SK-N-SH (cell line): ENCODE measurements at regions not wholly inside any gene's neighbourhood (a gene's known extent, or its start where the extent isn't known, plus 50 kb on each side); places are given as distances from the start of the nearest gene placed in this dataset.
A peak's percentile ranks its signal among the peaks of the same experiment; 100 is the strongest.

Source experiments
- CTCF ChIA-PET: fragments of 300-600, 350-600 bp; formaldehyde crosslinking; extraction: SDS; loops from one replicate; lab custom pipeline; 2021; lab: Yijun Ruan, JAX
- POLR2A ChIA-PET: fragments of 350-600 bp; sonication (Branson Sonifier 250); formaldehyde crosslinking; extraction: SDS; loops from one replicate; lab custom pipeline; 2020; ENCODE audit warnings: antibody characterized with exemption, inconsistent platforms; lab: Yijun Ruan, JAX
- DNase-seq: peaks from one replicate; pipeline ENCODE4 v3.0.0; 2012
- H2AFZ ChIP-seq: fragments of 200-600 bp; sonication (generic); 2 replicates; pipeline ENCODE4 v1.8.1; 2016; ENCODE audit warnings: antibody characterized with exemption, mild to moderate bottlenecking, low read depth
- H3F3A ChIP-seq: fragments of 200-600 bp; sonication (generic); replicated peaks from 2 replicates; pipeline ENCODE3; 2016; ENCODE audit warnings: antibody characterized with exemption, mild to moderate bottlenecking; ENCODE audit not compliant: insufficient read depth
- H3K27ac ChIP-seq, 2 experiments: fragments of 200-500 bp in 1 of 2; fragments of 200-600 bp in 1 of 2; sonication (Bioruptor generic) in 1 of 2; sonication (generic), shearing (Covaris generic) in 1 of 2; 2 replicates each; pipeline versions ENCODE4 v1.5.1 to v1.6.1; 2014 to 2016; ENCODE audit warnings: low read depth in 2 of 2, inconsistent platforms in 1 of 2, low read length in 1 of 2, mild to moderate bottlenecking in 1 of 2, mixed read lengths in 1 of 2
- H3K27me3 ChIP-seq: fragments of 200-600 bp; sonication (generic), shearing (Covaris generic); 2 replicates; pipeline ENCODE4 v1.6.1; 2016; ENCODE audit warnings: mixed run types; ENCODE audit not compliant: insufficient read depth
- H3K36me3 ChIP-seq, 2 experiments: fragments of 200-500 bp in 1 of 2; fragments of 200-600 bp in 1 of 2; sonication (Bioruptor generic) in 1 of 2; sonication (generic) in 1 of 2; replicated peaks in 1 of 2; 2 replicates each; pipeline versions ENCODE3 to v1.5.1; 2014 to 2016; ENCODE audit warnings: low read length in 1 of 2, mild to moderate bottlenecking in 1 of 2; ENCODE audit not compliant: insufficient read depth in 2 of 2, control insufficient read depth in 1 of 2
- H3K4me1 ChIP-seq, 2 experiments: fragments of 200-500 bp in 1 of 2; fragments of 200-600 bp in 1 of 2; sonication (Bioruptor generic) in 1 of 2; sonication (generic), shearing (Covaris generic) in 1 of 2; 2 replicates each; pipeline versions ENCODE4 v1.5.1 to v1.6.1; 2014 to 2016; ENCODE audit warnings: low read depth in 1 of 2, low read length in 1 of 2, mixed run types in 1 of 2; ENCODE audit not compliant: insufficient read depth in 2 of 2, control insufficient read depth in 1 of 2
- H3K4me2 ChIP-seq: fragments of 200-600 bp; sonication (generic), shearing (Covaris generic); 2 replicates; pipeline ENCODE4 v1.6.1; 2017; ENCODE audit warnings: mixed run types
- H3K4me3 ChIP-seq, 2 experiments: fragments of 200-500 bp in 1 of 2; fragments of 200-600 bp in 1 of 2; sonication (Bioruptor generic) in 1 of 2; sonication (generic), shearing (Covaris generic) in 1 of 2; 2 replicates each; pipeline versions ENCODE4 v1.5.1 to v1.8.1; 2014 to 2016; ENCODE audit warnings: low read depth in 2 of 2, inconsistent platforms in 1 of 2, low read length in 1 of 2, mild to moderate bottlenecking in 1 of 2, mixed read lengths in 1 of 2, moderate library complexity in 1 of 2
- H3K79me2 ChIP-seq: fragments of 200-600 bp; sonication (generic); 2 replicates; pipeline ENCODE4 v1.8.1; 2017; ENCODE audit warnings: mild to moderate bottlenecking; ENCODE audit not compliant: insufficient read depth
- H3K9ac ChIP-seq: fragments of 200-600 bp; sonication (generic); 2 replicates; pipeline ENCODE4 v1.6.1; 2017; ENCODE audit warnings: mixed run types
- H3K9me2 ChIP-seq: fragments of 200-600 bp; sonication (generic); 2 replicates; pipeline ENCODE4 v1.6.1; 2017; ENCODE audit warnings: mixed run types
- H3K9me3 ChIP-seq: fragments of 200-600 bp; sonication (generic); 2 replicates; pipeline ENCODE4 v1.6.1; 2017; ENCODE audit warnings: mixed run types, mild to moderate bottlenecking, moderate library complexity
- H4K20me1 ChIP-seq: fragments of 200-600 bp; sonication (generic); 2 replicates; pipeline ENCODE4 v1.6.1; 2017; ENCODE audit warnings: mild to moderate bottlenecking, mixed run types; ENCODE audit not compliant: insufficient read depth
- ELF1 ChIP-seq: IDR thresholded peaks from 2 replicates; pipeline ENCODE4 v1.4.0; 2012
- EP300 ChIP-seq, 2 experiments: IDR thresholded peaks; 2 replicates each; pipeline versions ENCODE4 v1.4.0 to v1.6.1; 2012; ENCODE audit warnings: borderline replicate concordance in 1 of 2, low read depth in 1 of 2, low read length in 1 of 2
- FOSL2 ChIP-seq: IDR thresholded peaks from 2 replicates; pipeline ENCODE4 v1.4.0; 2012; ENCODE audit warnings: low read depth, mild to moderate bottlenecking, moderate library complexity, borderline replicate concordance
- FOXM1 ChIP-seq: IDR thresholded peaks from 2 replicates; pipeline ENCODE4 v1.4.0; 2012; ENCODE audit warnings: low read depth, mild to moderate bottlenecking
- GATA2 ChIP-seq: sonication (generic); formaldehyde crosslinking; IDR thresholded peaks from 2 replicates; pipeline ENCODE4 v1.5.0; 2020; ENCODE audit warnings: mild to moderate bottlenecking, missing genetic modification reagents
- JUND ChIP-seq: IDR thresholded peaks from 2 replicates; pipeline ENCODE4 v1.4.0; 2012
- MEF2A ChIP-seq: IDR thresholded peaks from 2 replicates; pipeline ENCODE4 v1.4.0; 2012; ENCODE audit warnings: low read depth, borderline replicate concordance
- MXI1 ChIP-seq: IDR thresholded peaks from 2 replicates; pipeline ENCODE4 v1.6.1; 2012; ENCODE audit warnings: mild to moderate bottlenecking, low read depth, low read length, improper control_type of control experiment
- NFIC ChIP-seq: IDR thresholded peaks from 2 replicates; pipeline ENCODE4 v1.4.0; 2012; ENCODE audit warnings: borderline replicate concordance
- NRF1 ChIP-seq: IDR thresholded peaks from 2 replicates; pipeline ENCODE4 v1.6.1; 2012; ENCODE audit warnings: low read depth, mild to moderate bottlenecking, low read length
- PBX3 ChIP-seq: IDR thresholded peaks from 2 replicates; pipeline ENCODE4; 2012
- POLR2AphosphoS5 ChIP-seq: IDR thresholded peaks from 2 replicates; pipeline ENCODE4 v1.6.1; 2012; ENCODE audit warnings: low read depth, low read length
- RCOR1 ChIP-seq: fragments of 150-350 bp; IDR thresholded peaks from 2 replicates; pipeline ENCODE4 v1.6.1; 2017; ENCODE audit warnings: antibody characterized with exemption, low read length
- REST ChIP-seq: IDR thresholded peaks from 2 replicates; pipeline ENCODE4 v1.6.1; 2012; ENCODE audit warnings: mild to moderate bottlenecking, low read depth, low read length, moderate library complexity
- RFX5 ChIP-seq: IDR thresholded peaks from 2 replicates; pipeline ENCODE4 v1.6.1; 2012; ENCODE audit warnings: mild to moderate bottlenecking, improper control_type of control experiment, low read length
- RXRA ChIP-seq: IDR thresholded peaks from 2 replicates; pipeline ENCODE4 v1.4.0; 2012; ENCODE audit warnings: low read depth, mild to moderate bottlenecking, borderline replicate concordance
- SIN3A ChIP-seq: IDR thresholded peaks from 2 replicates; pipeline ENCODE4 v1.6.1; 2012; ENCODE audit warnings: low read depth, mild to moderate bottlenecking, low read length, moderate library complexity, borderline replicate concordance
- SMC3 ChIP-seq: IDR thresholded peaks from 2 replicates; pipeline ENCODE4 v1.6.1; 2012; ENCODE audit warnings: low read depth, low read length, improper control_type of control experiment
- TAF1 ChIP-seq: IDR thresholded peaks from 2 replicates; pipeline ENCODE4 v1.6.1; 2012; ENCODE audit warnings: low read depth, mild to moderate bottlenecking, low read length, moderate library complexity, borderline replicate concordance
- TCF12 ChIP-seq: IDR thresholded peaks from 2 replicates; pipeline ENCODE4 v1.4.0; 2012
- TEAD4 ChIP-seq: IDR thresholded peaks from 2 replicates; pipeline ENCODE4 v1.4.0; 2012; ENCODE audit warnings: mild to moderate bottlenecking, borderline replicate concordance; ENCODE audit not compliant: insufficient read depth
- ZBTB33 ChIP-seq: IDR thresholded peaks from 2 replicates; pipeline ENCODE4 v1.4.0; 2012; ENCODE audit warnings: low read depth, borderline replicate concordance
- TF ChIP-seq, protein P1 (sequence below): fragments of 200-600 bp; sonication (generic); IDR thresholded peaks from 2 replicates; pipeline ENCODE4 v1.6.1; 2017; ENCODE audit warnings: antibody characterized with exemption, mild to moderate bottlenecking, moderate library complexity
- TF ChIP-seq, protein P2 (sequence below): IDR thresholded peaks from 2 replicates; pipeline ENCODE4 v1.4.0; 2012; ENCODE audit warnings: low read depth

DNA sequence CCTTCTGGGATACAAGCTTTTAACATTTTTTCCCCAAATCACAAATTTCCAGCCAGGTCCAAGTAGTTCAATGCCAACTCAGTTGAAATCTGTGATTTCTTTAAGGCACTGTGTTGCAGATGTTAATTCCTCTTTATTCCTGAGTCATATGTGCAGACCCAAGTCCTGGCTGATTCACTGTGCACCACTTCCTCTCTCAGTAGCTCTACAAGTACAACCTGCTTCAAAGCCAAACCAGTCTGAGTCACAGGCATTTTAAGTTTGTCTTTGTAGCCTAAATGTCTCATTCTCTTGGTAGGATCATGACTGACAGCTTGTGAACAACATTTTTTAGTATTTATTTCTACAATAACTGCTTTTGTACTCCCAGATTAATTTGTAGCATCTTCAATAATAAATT lies 165.6 kb upstream of the S100G start:
- Histone ChIP-seq H3K4me3 (no peak overlapping the region), H3K9me2 (no peaks in the 10 kb centered on the region), H3K4me2 (no peak overlapping the region), H3K9ac (no peak overlapping the region), H2AFZ (no peak overlapping the region), H3K36me3 (no peaks in the 10 kb centered on the region), H4K20me1 (no peaks in the 10 kb centered on the region), H3K9me3 (no peaks in the 10 kb centered on the region), H3K27ac (peak overlapping the region in 1 of 2 experiments; percentile 57; a peak in 2 of 4 replicates), H3K27me3 (no peaks in the 10 kb centered on the region), H3K79me2 (no peaks in the 10 kb centered on the region), H3K4me1 (peaks cover 0 to 19% of the 10 kb centered on the region in 2 experiments; a peak in 2 of 4 replicates), H3F3A (peaks cover 23% of the 10 kb centered on the region)
- TF ChIP-seq TEAD4 = peak; percentile 60; the same call in 1 of the 2 replicates
- no peak for TF ChIP-seq MXI1
- TF ChIP-seq SMC3 = 0 out of 2 replicates have a peak, but pooled peaks have one; percentile 10
- peak; percentile 94 for TF ChIP-seq JUND
- TF ChIP-seq GATA2 = no peak
- peak; percentile 23; the same call in 1 of the 2 replicates for TF ChIP-seq MEF2A
- TF ChIP-seq EP300 (IDR thresholded peaks at IDR 0.05; ENCODE audit: borderline replicate concordance in 1 of 2, low read depth in 1 of 2, low read length in 1 of 2) = peak in 1 of 2 experiments; percentile 94; a peak in 2 of 4 replicates
- TF ChIP-seq SIN3A = 0 out of 2 replicates have a peak, but pooled peaks have one; percentile 40
- peak; percentile 96 for TF ChIP-seq FOSL2
- TF ChIP-seq PBX3 = peak; percentile 96
- TF ChIP-seq TCF12 = peak; percentile 98
- no peak for TF ChIP-seq RCOR1
- TF ChIP-seq, protein P1, sequence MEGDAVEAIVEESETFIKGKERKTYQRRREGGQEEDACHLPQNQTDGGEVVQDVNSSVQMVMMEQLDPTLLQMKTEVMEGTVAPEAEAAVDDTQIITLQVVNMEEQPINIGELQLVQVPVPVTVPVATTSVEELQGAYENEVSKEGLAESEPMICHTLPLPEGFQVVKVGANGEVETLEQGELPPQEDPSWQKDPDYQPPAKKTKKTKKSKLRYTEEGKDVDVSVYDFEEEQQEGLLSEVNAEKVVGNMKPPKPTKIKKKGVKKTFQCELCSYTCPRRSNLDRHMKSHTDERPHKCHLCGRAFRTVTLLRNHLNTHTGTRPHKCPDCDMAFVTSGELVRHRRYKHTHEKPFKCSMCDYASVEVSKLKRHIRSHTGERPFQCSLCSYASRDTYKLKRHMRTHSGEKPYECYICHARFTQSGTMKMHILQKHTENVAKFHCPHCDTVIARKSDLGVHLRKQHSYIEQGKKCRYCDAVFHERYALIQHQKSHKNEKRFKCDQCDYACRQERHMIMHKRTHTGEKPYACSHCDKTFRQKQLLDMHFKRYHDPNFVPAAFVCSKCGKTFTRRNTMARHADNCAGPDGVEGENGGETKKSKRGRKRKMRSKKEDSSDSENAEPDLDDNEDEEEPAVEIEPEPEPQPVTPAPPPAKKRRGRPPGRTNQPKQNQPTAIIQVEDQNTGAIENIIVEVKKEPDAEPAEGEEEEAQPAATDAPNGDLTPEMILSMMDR = 0 out of 2 replicates have a peak, but pooled peaks have one; percentile 22
- TF ChIP-seq RXRA = peak; percentile 48; the same call in 1 of the 2 replicates
- TF ChIP-seq NFIC = peak; percentile 93
- TF ChIP-seq RFX5 = no peak
- no peak for TF ChIP-seq NRF1
- no peak for TF ChIP-seq REST
- peak; percentile 84; the same call in 1 of the 2 replicates for TF ChIP-seq FOXM1
- peak; percentile 74; the same call in 1 of the 2 replicates for TF ChIP-seq POLR2AphosphoS5
- TF ChIP-seq, protein P2, sequence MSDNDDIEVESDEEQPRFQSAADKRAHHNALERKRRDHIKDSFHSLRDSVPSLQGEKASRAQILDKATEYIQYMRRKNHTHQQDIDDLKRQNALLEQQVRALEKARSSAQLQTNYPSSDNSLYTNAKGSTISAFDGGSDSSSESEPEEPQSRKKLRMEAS = peak; percentile 56
- peak; percentile 35; the same call in 1 of the 2 replicates for TF ChIP-seq ELF1
- TF ChIP-seq TAF1 = no peak
- TF ChIP-seq ZBTB33 = 0 out of 2 replicates have a peak, but pooled peaks have one; percentile 61
- no peak for DNase-seq
- ChIA-PET CTCF (no interaction called here), POLR2A (no interaction called here)
